ENCODE measurements at regions not wholly inside any gene's neighbourhood (a gene's known extent, or its start where the extent isn't known, plus 50 kb on each side); places are given as distances from the start of the nearest gene placed in this dataset.
"Not testable (repeated sequence)": the region's sequence is repeated elsewhere in the genome, so short reads cannot be mapped to it uniquely, and the experiment has no call there.

DNA sequence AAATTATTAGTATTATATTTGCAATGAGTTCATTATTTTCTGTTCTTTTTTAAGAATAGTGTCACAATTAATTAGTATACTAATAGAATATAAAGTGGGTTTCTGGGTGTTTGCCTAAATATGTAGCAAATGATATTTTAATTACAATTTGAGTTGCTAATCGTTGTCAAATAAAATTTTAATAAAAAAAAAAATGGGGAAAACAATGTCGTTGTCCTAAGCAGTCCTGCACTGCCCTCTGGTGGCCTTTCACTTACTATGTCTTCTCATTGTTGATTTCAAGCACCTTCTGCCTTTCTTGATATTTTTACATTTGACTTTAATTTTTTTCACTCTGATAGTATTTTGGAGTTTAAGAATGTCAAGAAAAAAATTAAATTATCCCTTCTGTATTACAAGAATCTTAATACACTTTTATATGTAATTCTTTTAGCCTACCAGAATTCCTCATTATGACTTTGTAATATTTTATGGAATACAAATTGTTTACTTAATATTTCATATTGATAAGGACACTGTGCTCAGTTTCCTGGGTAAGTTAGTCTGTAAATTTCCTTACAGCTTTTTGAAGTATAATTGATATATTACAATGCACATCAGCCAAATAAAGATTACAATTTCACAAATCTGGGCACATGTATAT is 104.5 kb upstream of the FMN2 start:
- ATAC-seq = no peak
- peak; percentile 54 for DNase-seq
- intact Hi-C loops (cut with DNase I) = no loop called here

DNA sequence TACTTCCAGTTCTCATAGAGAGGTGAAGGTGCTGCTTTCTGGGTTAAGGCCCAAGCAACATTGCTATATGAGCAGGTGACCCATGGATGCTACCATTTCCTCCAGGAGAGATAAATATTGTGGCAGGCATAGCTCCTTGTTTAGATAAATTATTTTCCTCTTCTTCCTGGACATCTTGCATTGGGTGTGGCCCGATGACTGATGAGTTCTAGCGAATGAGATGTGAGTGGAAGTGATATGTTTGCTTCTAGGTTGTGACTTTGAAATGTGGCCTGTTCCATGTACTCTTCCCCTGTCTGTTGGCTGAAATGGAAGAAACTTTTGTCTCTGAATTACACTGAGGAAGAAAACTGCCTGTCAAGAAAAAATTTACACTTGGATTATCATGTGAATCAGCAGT is 101.7 kb upstream of the FMN2 start:
- ATAC-seq (no peak), DNase-seq (no peak)
- intact Hi-C loops (cut with DNase I) = no loop called here

DNA sequence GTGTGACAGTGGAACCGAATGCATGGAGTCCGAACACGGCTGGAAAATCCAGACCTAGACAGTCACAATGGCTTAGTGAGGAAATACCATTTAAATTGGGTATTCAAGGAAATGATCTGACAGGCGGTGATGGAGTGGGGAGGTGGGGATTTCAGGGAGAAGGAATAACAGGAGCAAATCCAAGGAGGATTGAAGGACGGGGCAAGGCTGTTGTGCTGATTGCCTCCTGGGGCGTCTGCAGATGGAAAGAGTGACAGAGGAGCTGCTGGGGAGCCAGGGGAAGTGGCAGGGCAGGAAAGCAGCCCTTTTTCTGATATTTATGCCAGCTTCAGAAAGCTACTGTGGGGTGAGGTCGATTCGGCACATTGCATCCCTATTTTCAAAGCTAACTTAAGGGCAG is 99.1 kb upstream of the FMN2 start:
- ATAC-seq; DNase-seq; intact Hi-C loops (cut with DNase I): not testable (repeated sequence)

DNA sequence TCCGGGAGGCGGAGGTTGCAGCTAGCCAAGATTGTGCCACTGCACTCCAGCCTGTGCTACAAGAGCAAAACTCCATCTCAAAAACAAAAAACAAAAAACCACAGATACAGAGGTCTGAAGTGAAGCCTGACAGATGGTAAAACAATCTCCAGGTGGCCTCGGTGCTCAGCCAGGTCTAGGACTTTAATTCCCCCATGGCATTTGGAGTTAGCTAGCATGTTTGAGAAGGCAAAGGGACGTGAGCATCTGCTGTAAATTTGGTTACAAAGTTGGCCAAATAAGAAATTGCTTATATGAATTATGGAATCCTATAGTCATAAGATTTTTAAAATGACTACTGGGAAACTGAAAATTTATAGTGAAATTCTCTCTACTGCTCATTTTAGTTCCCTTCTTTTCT is 98.3 kb upstream of the FMN2 start:
- intact Hi-C loops (cut with DNase I) = no loop called here
- ATAC-seq = no peak
- DNase-seq = no peak

DNA sequence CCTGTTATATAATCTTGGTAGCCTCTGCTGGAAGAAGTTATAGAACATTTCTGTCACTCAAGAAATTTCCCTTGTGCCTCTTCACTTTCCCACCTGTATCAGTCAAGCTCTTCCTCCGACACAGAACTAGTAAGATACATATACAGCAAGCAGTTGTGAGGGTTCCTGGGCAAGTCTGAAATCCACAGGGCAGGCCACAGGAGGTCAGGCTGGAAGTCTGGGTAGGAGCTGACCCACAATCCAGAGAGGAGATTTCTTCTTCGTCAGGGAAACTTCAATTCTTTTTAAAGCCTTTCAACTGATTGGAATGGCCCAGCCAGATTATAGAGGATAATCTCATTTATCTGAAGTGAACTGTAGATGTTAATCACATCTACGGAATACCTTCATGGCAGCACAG is 96.4 kb upstream of the FMN2 start:
- DNase-seq = no peak
- intact Hi-C loops (cut with DNase I) = no loop called here
- ATAC-seq = no peak

DNA sequence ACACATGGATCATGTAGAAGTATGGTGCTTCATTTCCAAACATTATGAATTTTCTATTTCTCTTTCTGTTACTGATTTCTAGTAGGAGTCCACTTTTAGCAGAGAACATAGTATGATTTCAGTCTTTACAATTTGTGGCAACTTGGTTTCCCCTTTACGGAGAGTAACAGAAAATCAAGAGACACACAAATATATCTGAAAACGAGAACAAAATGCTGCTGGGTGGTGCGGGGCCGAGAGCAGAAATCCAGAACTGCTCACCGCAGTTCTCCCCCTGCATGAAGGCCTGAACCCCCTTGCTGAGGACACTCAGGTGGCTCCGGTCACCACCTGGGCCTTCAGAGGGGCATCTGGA is 94.5 kb upstream of the FMN2 start:
- intact Hi-C loops (cut with DNase I) = no loop called here
- DNase-seq (no peak), ATAC-seq (no peak)

DNA sequence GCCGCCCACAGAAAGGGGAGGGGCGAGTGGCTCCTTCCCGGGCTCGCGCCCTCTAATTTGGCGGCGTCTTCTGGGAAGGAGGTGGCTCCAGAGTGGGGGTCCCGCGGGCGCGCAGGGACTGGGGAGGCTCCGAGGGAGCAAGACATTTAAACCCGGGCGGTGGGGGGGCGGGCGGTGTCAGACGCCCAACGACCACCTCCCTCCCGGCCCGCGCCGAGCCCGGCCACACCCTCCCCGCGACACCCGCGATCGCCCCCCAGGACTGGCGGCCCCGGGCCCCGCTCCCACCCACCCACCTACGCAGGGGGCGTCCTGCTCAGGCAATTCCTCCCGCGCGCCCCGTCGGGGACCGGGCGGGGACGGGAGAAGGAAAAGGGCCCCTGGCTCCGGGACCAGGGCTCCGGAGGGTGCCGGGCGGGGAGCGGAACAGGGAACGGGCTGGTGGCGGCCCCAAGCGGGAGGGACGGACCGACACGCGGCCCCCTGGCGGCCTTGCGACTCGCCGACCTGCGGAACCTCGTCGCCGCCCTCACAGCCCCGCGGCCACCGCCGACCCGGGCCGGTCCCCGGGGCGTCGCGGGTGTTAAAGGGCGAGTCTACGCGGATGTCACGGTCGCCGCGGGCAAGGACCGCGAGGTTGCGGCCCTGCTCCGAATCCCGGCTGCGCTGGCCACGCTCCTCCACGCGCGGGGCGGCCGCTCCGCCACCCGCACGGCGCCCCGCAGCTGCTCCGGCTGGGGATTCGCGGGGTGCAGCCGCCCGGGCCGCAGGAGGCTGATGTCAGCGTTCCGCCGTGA is 94.0 kb upstream of the FMN2 start:
- DNase-seq = no peak
- intact Hi-C loops (cut with DNase I) = no loop called here
- no peak for ATAC-seq

DNA sequence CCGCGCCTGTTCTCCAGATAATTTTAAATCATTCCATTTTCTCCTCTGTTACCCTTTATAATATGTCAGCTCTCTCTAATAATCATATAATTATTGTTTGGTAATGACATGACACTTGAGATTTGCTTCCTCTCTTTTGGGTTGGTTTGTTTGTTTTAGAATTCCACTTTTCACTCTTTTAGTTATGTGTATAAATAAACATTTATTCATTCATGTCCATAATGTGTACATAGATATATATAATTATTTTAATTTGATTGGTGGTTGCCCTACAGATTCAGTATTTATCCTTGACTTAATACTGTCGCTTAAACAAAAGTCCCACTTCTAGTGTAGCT is 93.4 kb upstream of the FMN2 start:
- DNase-seq (no peak), ATAC-seq (no peak)
- intact Hi-C loops (cut with DNase I) = no loop called here

DNA sequence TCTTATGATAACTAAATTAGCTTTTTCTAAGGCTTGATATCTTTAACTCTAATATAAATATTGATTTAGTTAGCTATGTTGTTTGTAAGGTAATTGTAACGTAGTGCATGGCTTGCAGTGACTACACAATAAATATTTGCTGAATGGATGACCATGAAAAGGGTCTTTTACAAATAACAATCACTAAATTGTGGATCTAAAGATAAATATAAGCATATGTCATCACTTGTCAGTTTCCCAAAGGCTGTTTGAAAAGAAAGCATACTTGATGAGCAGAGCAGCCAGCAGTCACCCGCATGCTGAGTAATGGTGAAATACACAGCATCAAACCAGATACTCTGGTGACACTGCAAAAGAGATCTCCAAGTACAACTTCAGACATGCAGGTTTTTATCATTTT is 92.5 kb upstream of the FMN2 start:
- ATAC-seq (no peak), DNase-seq (no peak)
- intact Hi-C loops (cut with DNase I) = no loop called here

DNA sequence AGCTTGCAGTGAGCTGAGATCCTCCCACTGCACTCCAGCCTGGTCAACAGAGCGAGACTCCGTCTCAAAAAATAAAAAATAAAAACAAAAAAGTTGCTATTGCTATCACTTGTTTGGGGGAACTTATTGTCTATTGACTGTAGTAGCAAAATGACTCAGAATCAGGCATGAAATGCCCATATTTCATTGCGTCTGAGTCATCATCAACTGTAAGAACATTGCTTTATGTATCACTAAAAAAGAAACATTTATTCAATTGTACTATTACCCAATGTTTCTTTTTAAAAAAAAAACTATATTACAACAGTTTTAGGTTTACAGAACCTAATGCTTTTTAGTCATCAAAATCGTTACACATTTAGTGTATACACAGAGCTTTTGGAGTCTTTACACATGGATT is 91.0 kb upstream of the FMN2 start:
- intact Hi-C loops (cut with DNase I) = no loop called here
- DNase-seq (no peak), ATAC-seq (no peak)

DNA sequence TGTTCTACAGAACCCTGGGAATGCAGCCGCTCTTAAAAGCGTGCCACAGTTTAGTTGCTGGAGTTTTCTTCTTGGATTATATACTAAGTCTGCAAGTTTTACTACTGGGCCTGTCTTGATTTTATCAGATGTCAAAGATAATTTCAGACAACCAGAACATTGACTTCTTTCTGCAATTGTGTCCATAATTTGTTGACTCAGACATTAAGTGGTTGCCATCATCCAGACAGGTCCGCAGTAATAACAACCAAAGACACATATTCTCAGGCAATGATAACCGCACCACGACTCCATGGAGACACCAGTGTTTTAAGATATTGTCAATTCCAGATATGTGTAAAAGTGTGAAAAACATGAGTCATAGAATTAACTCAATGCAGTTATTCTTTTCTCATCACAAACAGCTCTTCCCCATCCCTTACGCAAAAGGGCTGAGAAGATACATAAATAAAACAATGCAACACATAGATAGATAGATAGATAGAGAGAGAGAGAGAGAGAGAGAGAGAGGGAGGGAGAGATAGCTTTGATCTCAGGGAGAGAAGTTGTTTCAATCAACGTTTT is 90.4 kb upstream of the FMN2 start:
- intact Hi-C loops (cut with DNase I) = no loop called here
- ATAC-seq (no peak), DNase-seq (no peak)

DNA sequence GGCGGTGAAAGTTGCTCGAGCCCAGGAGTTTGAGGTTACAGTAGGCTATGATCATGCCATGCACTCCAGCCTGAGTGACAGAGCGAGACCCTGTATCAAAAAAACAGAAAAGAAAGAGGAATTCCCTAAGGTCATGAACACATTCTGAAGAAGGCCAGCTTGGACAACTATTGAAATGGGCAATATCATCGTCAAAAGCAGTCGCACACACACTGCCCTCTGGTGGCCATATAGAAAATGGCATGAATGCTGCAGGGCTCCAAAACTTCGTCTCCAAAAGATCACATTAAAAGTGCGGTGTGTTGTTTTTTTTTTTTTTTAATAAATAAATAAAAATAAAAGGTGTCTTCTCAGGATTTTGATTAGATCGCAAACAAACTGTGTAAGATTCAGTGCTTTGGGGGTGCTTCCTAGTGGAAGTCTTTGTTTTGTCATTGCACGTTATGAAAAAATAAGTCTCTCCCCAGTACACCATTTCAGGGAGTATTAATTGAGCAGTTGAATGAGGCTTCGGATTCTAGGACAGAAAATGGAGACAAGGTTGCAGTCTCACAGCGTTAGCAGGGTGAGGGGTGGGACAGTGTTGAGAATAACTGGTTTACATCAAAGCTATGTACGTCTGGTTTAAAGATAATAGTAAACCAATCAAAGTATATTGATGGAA is 87.5 kb upstream of the FMN2 start:
- intact Hi-C loops (cut with DNase I) = no loop called here
- no peak for DNase-seq
- ATAC-seq = no peak

DNA sequence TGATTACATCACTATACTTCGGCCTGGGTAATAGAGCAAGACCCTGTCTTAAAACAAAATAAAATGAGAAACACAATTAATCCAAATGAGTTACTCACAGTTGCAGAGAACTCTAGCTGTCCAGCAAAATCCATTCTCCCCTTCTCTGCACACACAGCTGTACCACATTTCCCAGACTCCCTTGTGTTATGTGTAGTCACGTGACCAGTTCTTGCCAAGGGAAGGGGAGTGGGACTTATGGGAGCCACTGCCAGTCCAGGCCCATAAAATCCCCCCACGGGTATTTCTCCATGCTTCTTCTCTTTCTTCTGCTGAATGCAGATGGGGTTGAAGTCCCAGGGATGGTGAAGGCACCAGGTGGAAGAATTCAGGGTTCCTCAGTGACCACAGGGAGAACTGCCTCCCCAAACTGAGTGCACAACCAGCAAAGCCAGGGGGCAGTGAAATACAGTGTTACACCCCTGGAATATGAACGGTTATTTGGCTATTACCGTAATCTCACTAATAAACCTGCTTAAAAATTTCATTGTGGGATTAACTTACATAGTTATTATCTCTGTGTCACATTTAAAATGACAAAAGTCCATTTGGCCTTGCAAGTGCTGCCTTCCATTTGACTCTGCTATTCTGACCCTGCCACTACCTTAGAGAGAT is 85.6 kb upstream of the FMN2 start:
- ATAC-seq (no peak), DNase-seq (no peak)
- intact Hi-C loops (cut with DNase I) = no loop called here

DNA sequence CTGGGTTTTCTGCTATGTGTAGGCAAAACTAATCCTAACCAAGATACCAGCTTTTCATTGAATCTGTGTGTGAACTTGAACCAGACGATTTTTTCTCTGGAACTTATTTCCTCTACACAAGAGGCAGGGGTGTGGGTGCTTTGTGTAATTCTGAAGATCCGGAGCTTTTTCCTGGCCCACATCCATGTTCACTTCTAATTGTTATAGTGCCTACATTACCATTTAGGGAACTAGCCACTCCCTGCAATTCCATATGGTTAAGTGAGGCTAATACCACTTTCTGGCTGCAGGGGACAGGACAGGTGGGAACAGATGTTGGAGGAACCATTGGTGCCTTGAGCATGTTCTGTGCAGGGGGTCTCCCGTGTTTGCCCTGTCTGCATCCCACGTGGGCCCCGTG is 83.4 kb upstream of the FMN2 start:
- ATAC-seq = no peak
- intact Hi-C loops (cut with DNase I) = no loop called here
- no peak for DNase-seq

DNA sequence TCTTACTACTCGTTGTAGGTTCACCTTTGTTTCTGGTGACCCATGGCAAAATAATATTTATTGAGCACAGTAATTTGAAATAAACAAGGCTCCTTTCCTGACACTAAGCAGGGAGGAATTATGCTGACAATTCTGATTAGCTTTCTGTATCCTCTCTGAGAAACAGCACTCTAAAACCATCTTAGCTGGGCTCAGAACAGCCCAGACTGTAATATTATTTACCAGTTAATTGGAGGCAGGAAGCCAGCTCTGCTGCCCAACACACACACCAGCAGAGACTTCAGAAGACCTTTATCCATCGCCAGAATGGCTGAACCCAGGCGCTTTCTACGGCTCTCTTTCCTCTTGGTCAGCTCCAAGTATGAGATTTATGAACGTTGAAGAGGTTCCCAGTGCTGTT is 77.6 kb upstream of the FMN2 start:
- intact Hi-C loops (cut with DNase I) = no loop called here
- DNase-seq (no peak), ATAC-seq (no peak)

DNA sequence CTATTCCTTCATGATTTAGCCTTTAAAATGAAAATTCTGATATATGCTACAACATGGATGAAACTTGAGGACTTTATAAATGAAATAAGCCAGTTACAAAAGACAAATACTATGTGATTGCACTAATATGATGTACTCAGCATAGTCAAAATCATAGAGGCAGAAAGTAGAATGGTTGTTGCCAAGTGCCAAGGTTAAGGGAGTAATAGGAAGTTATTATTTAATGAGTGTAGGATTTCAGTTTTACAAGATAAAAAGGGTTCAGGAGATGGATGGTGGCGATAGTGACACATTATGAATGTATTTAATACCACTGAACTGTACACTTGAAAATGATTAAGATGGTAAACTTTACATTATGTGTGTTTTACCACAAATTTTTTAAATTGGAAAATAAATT is 73.1 kb upstream of the FMN2 start:
- intact Hi-C loops (cut with DNase I) = no loop called here
- ATAC-seq (no peak), DNase-seq (no peak)

DNA sequence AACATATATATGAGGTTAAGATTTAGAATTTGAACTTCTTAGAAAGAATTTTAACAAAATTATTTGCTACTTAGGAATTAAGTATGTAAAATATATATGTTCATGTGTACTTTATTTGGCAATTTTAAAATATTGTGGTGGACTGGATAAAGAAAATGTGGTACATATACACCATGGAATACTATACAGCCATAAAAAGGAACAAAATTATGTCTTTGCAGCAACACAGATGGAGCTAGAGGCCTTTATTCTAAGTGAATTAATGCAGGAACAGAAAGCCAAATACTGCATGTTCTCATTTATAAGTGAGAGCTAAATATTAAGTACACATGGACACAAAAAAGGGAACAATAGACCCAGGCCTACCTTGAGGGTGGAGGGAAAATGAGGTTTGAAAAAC is 72.2 kb upstream of the FMN2 start:
- intact Hi-C loops (cut with DNase I) = no loop called here
- ATAC-seq (no peak), DNase-seq (no peak)

DNA sequence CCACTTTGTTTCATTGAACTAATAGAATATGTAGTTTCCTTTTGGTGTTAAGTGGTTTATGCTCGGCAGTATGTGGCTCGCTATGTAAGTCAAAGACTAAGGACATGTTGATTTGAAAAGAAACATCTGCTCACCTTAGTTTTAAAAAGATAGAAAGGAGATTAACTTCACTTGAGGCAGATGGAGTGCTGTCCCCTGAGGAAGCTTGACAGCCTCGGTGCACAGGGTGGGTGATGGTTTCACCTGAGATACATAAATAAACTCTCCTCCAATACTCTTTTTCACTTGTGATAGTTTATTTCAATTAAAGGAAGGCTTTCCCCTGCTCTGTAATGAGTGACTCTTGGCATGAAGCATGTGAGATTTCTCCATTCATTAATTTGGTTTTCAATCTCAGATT is 70.8 kb upstream of the FMN2 start:
- ATAC-seq (no peak), DNase-seq (no peak)
- intact Hi-C loops (cut with DNase I) = no loop called here

DNA sequence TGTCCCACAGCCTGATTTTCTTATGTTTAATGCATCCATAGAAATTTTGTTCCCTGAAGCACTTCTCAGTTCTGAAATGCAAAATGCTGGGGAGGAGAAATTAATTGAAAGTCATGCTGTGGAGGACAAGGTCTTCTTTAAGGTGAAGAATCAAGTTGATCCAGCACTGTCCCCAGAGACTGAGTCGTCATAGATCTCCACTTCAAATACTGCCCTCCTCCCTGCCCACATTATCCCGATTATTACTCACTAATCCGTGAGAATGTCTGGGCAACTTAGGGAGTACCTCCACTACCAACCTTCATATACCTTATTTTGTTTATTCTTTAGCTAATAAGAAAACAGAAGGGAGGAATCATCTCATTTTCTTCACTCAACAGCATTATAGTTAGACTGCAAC is 70.0 kb upstream of the FMN2 start:
- intact Hi-C loops (cut with DNase I) = no loop called here
- ATAC-seq (no peak), DNase-seq (no peak)

DNA sequence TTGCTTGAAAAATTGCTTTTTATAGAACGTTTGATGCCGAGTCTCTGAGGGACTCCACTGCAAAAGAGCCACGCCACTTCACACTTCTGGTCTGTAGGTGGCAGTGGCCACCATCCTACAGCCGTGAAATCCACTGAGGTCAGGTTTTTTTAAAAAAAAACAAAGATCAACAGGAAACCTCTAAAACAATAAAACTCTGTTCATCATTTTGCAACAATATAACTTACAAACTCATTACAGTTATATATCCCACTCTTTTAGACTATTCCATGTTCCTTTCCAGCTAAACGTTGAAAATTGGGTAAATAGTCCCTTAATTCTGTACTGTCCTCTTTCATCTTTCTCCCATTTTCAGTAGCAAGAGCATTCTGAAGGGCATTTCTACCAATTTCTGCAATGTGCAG is 64.6 kb upstream of the FMN2 start:
- ATAC-seq (peak; percentile 38 to 54), DNase-seq (peak; percentile 30)
- intact Hi-C loops (cut with DNase I) = loop anchor here in 1 of 2 donors (5.0 kb wide), 1 partner anchor 125 kb away; no protein-coding TSS in a partner anchor

Measured in left cardiac atrium (tissue), 4 donors.